GM18505 (cell line): ENCODE measurements at regions not wholly inside any gene's neighbourhood (a gene's known extent, or its start where the extent isn't known, plus 50 kb on each side); places are given as distances from the start of the nearest gene placed in this dataset.

Experiments used
- ATAC-seq: cut with Tn5 transposase; IDR thresholded peaks from one replicate; pipeline ENCODE4 v1.9.1; 2021; ENCODE audit not compliant: unreplicated experiment
- POLR2A ChIP-seq: IDR thresholded peaks from 4 replicates; pipeline ENCODE4 v1.6.1; 2011; ENCODE audit warnings: borderline replicate concordance; ENCODE audit not compliant: insufficient read depth, insufficient read length; ENCODE audit errors: extremely low read depth

GRCh38 chr14:25522116-25522515 is 472.2 kb upstream of the STXBP6 start:
- TF ChIP-seq POLR2A: no peak
- no peak for ATAC-seq

DNA sequence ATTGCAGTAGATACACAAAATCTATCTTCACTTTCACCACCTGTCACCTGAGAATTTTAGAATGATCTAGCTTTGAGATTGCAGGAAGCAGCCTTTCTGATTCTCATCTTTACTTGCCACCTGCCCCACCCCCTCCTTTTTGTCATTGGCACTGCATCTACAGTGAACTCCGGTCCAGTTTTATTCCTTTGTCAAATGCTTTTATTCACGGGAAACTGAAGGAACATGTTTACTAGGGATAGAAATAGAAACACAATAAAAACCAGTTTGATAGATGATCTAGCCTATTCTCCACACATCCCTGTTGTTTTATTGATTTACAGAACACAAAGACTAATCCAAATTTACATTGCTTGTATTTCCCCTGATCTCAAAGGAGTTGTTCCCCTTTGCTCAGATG is 471.7 kb upstream of the STXBP6 start:
- ATAC-seq: no peak
- no peak for TF ChIP-seq POLR2A

GRCh38 chr14:25520821-25521220 is 470.9 kb upstream of the STXBP6 start:
- TF ChIP-seq POLR2A: no peak
- ATAC-seq: no peak

DNA sequence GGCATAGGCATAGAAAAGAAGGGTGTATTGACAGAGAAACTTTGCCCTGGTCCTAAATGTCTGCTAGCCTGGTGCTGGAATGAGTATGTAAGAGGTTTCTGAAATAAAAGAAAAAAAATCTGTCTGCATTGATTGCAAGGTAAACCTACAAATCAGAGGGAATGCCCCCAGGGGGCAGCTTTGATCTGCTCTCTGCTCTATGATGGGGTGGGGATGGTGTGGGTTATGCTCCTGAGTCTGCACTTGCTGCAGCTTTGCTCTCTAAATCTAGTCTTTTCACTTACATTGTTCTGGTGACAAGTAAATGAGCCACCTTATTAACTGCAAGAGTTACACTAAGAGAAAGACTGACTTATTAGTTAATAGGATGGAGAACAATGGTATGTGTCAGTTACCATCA is 468.4 kb upstream of the STXBP6 start:
- ATAC-seq: no peak
- TF ChIP-seq POLR2A: no peak

DNA sequence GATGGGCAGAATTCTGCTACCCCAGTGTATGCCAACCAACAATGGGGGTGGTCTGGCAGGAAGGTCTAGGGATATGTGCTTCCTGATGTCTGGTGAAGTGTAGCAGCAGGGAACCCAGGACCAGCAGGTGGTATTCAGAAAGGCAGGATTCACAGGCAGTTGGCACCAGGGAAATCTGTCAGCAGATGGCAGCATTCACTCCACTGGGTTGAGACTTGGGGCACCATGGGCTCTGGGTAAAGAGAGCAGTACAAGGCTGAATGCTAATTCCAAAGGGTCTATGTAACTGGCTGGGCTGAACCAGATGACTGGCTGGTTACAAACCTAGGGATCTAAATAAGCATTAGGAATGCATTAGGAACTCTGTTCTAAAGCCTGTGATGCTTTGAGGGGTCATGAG is 466.9 kb upstream of the STXBP6 start:
- no peak for TF ChIP-seq POLR2A
- ATAC-seq: no peak

- ATAC-seq: no peak
- no peak for TF ChIP-seq POLR2A
These were observed 458.9 kb upstream of the STXBP6 start for GRCh38 chr14:25508845-25509244.

GRCh38 chr14:25501749-25502148 is 451.8 kb upstream of the STXBP6 start:
- no peak for ATAC-seq
- no peak for TF ChIP-seq POLR2A

- no peak for TF ChIP-seq POLR2A
- ATAC-seq: no peak
These were observed 439.0 kb upstream of the STXBP6 start for GRCh38 chr14:25488961-25489360.

- no peak for TF ChIP-seq POLR2A
- ATAC-seq: no peak
These were observed 435.4 kb upstream of the STXBP6 start for GRCh38 chr14:25485381-25485780.

DNA sequence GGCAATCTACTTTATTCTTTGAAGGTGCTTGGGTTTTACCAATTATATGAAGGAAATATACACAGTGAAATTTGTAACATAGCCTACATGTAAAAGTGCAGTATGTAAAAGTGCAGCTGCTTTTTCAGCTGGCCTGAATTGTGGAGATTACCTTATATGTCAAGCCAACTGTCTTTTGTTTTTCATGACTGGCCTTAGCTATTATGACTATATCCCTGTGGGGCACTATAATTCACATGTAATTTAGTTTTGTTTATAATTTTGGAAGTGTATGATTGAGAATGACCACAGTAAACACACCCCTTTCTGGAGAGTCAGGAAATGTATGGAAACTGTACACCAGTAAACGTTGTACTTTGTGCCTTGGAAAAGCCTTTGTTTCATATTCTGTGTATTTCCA is 435.0 kb upstream of the STXBP6 start:
- ATAC-seq: no peak
- TF ChIP-seq POLR2A: no peak

DNA sequence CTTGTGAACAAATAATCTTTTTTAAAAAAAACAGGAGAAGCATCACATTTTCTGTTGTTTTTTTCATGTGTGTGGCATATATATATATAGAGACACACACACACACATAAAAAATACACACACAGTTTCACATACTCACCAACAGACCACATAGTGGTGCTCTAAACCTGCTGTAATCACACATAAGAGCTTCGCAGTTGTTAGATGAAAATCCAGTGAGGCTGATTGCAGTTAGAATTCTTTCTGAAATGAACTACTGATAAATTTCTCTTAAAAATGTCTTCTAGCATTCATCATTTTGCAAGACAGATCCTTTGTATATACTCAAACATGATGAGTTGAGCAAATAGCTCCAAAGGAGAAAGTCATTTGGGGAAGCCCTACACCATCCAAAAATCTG is 434.3 kb upstream of the STXBP6 start:
- TF ChIP-seq POLR2A: no peak

DNA sequence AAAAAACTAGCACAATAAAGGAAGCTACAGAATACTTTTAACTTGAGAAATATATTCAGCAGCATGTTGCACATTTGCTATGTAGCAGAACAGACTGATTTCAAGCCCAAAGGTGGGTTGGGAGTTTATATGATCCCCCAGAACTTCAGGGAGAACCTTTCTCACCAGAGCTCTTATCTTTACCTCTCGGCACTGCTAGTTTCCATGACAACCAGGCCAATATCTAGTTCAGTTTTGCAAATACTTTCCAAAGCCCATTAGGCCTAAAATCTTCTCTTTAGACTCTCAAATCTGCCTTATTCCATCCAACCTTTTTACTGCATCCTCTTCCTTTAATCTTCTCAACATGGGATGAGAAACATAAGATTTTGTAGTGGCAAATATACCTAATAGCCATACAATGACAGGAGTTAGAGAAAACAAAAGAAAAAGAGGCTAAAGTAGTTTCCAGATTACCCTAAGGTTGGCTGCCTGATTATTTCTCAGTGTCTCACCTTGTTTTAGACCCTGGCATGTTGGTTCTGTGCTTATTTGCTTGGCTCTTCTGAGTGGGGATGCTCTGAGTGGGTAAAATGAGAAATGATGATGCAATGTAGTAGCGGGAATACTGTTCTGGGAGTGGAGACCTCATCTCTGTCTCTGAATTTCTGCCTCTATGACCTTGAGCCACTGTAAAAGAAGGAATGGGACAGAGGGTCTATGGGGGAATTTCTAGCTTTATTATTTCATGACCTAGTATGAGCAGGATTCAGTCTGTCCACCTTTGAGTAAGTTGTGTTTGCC is 427.6 kb upstream of the STXBP6 start:
- ATAC-seq: no peak
- no peak for TF ChIP-seq POLR2A

More for the DNA sequence above, 434.3 kb upstream of the STXBP6 start:
- ATAC-seq: no peak

- ATAC-seq: no peak
- TF ChIP-seq POLR2A: no peak
These were observed 422.8 kb upstream of the STXBP6 start for GRCh38 chr14:25472700-25473099.

DNA sequence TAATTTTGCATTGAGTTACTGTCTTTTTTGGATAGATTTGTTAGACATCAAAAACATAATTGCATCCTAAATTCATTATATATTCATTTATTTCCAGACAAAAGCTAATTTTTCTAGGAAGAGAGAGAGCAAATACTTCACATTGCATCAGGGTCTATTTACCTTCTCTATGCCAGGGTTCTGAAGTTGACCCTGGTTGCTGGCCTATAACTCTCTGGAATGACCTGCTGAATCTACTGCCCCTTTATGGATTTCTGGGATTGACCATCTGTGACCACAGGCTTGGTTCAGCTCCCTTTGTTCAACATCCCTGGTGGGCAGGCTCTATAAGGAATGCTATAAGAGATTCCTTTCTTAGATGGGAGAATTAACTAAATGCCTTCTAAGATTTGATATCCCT is 414.8 kb upstream of the STXBP6 start:
- no peak for ATAC-seq
- TF ChIP-seq POLR2A: no peak

- no peak for ATAC-seq
- no peak for TF ChIP-seq POLR2A
These were observed 414.1 kb upstream of the STXBP6 start for GRCh38 chr14:25464078-25464477.

- TF ChIP-seq POLR2A: no peak
- no peak for ATAC-seq
These were observed 413.5 kb upstream of the STXBP6 start for GRCh38 chr14:25463480-25463879.

DNA sequence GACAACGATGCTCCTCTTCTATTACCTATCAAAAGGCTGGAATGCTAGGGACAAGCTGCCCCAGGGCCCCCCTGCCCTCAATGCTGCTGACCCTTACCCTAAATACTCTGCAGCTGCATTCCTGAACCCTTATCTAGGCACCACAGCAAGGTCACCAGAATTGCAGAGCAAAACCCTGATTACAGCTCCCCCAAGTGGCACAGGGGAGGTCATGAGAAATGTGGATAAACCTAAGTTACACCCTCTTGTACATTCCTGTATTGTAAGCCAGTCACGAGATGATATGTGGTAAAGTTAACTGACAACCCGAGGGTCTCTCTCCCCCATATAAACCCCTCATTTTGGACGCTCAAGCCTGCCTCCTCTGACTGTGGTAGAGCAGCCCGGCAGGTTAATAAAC is 411.8 kb upstream of the STXBP6 start:
- ATAC-seq: no peak
- TF ChIP-seq POLR2A: no peak
